Naive thymus-derived CD4-positive, alpha-beta T cell (primary cell): ENCODE measurements at regions not wholly inside any gene's neighbourhood (a gene's known extent, or its start where the extent isn't known, plus 50 kb on each side); places are given as distances from the start of the nearest gene placed in this dataset.

Experiments
- ATAC-seq: fragments of 150-1000 bp; cut with Tn5 transposase; 2 replicates; pipeline ENCODE4 v1.10.0; 2021; ENCODE audit warnings: mild to moderate bottlenecking, moderate library complexity
- CTCF ChIA-PET: fragments of 350-600 bp; sonication (Branson Sonifier 250); formaldehyde crosslinking; loops from one replicate; lab custom pipeline; 2021; ENCODE audit warnings: antibody characterized with exemption; lab: Charles Lee
- POLR2A ChIA-PET: fragments of 350-600 bp; sonication (Branson Sonifier 250); formaldehyde crosslinking; loops from one replicate; lab custom pipeline; 2021; ENCODE audit warnings: antibody characterized with exemption, inconsistent platforms; lab: Charles Lee
- DNase-seq, 9 donors: peaks; one replicate each; pipeline versions ENCODE4 v3.0.0 to v3.0.0-alpha.2; 2020 to 2022; ENCODE audit warnings: mixed read lengths in 1 of 9
- H3K27ac ChIP-seq: one replicate; pipeline ENCODE4 v1.7.0; 2013; ENCODE audit warnings: mild to moderate bottlenecking, low read depth, low read length, moderate library complexity
- H3K27me3 ChIP-seq, 2 donors: one replicate each; pipeline ENCODE4 v1.7.0; 2013; ENCODE audit warnings: low read length in 2 of 2, mild to moderate bottlenecking in 2 of 2, moderate library complexity in 2 of 2; ENCODE audit not compliant: control insufficient read depth in 2 of 2, insufficient read depth in 2 of 2
- H3K36me3 ChIP-seq, 3 experiments: 1 replicate in 2 of 3; 2 replicates in 1 of 3; pipeline ENCODE4 v1.7.0; 2013; ENCODE audit warnings: low read length in 3 of 3, mild to moderate bottlenecking in 3 of 3, moderate library complexity in 1 of 3; ENCODE audit not compliant: insufficient read depth in 3 of 3, control insufficient read depth in 2 of 3
- H3K4me1 ChIP-seq, 2 donors: one replicate each; pipeline ENCODE4 v1.7.0; 2013; ENCODE audit warnings: low read length in 2 of 2, mild to moderate bottlenecking in 2 of 2, moderate library complexity in 1 of 2; ENCODE audit not compliant: control insufficient read depth in 2 of 2, insufficient read depth in 2 of 2
- H3K4me3 ChIP-seq: 2 replicates; pipeline ENCODE4 v1.7.0; 2013; ENCODE audit warnings: mild to moderate bottlenecking, low read length
- H3K9me3 ChIP-seq, 3 experiments: 1 replicate in 2 of 3; 2 replicates in 1 of 3; pipeline ENCODE4 v1.7.0; 2013; ENCODE audit warnings: low read length in 3 of 3; ENCODE audit not compliant: control insufficient read depth in 2 of 3
- H3K27ac Mint-ChIP-seq, 9 donors: one replicate each; pipeline ENCODE4 v1.8.0; 2020 to 2022; ENCODE audit warnings: mixed read lengths in 9 of 9, mild to moderate bottlenecking in 8 of 9, moderate library complexity in 5 of 9, inconsistent platforms in 2 of 9
- H3K27me3 Mint-ChIP-seq, 5 donors: one replicate each; pipeline ENCODE4 v1.8.0; 2021 to 2022; ENCODE audit warnings: mixed read lengths in 5 of 5, mild to moderate bottlenecking in 1 of 5
- H3K36me3 Mint-ChIP-seq, 5 donors: one replicate each; pipeline ENCODE4 v1.8.0; 2020 to 2022; ENCODE audit warnings: mixed read lengths in 5 of 5, mild to moderate bottlenecking in 3 of 5, inconsistent platforms in 1 of 5
- H3K4me1 Mint-ChIP-seq, 7 donors: one replicate each; pipeline ENCODE4 v1.8.0; 2020 to 2022; ENCODE audit warnings: mixed read lengths in 7 of 7, mild to moderate bottlenecking in 3 of 7, inconsistent platforms in 1 of 7
- H3K4me3 Mint-ChIP-seq, 10 donors: one replicate each; pipeline ENCODE4 v1.8.0; 2020 to 2022; ENCODE audit warnings: mild to moderate bottlenecking in 10 of 10, mixed read lengths in 10 of 10, moderate library complexity in 6 of 10, inconsistent platforms in 2 of 10
- H3K9me3 Mint-ChIP-seq, 11 donors: one replicate each; pipeline ENCODE4 v1.8.0; 2020 to 2022; ENCODE audit warnings: mixed read lengths in 11 of 11, mild to moderate bottlenecking in 4 of 11, inconsistent platforms in 1 of 11, moderate library complexity in 1 of 11
- intact Hi-C, 2 donors: fragments of 100-400 bp; cut with micrococcal nuclease; formaldehyde crosslinking; loops; one replicate each; pipeline ENCODE4 v1.15.1; 2023

GRCh38 chr17:34837876-34838478 is 123.3 kb downstream of the CCT6B start:
- intact Hi-C loops: no loop called here
- H3K4me3 Mint-ChIP-seq: no peak overlapping the region
- POLR2A ChIA-PET: no interaction called here

GRCh38 chr17:34832376-34832775 is 128.9 kb downstream of the CCT6B start:
- POLR2A ChIA-PET: no interaction called here
- peaks cover 0 to 16% (median 6%) of the 10 kb centered on the region in 7 donors for H3K4me1 Mint-ChIP-seq
- no peaks in the 10 kb centered on the region for H3K27me3 ChIP-seq

More at GRCh38 chr17:34837876-34838478, 123.3 kb downstream of the CCT6B start:
- CTCF ChIA-PET: no interaction called here
- peaks cover 0 to 3% (median 0%) of the 10 kb centered on the region in 11 donors for H3K9me3 Mint-ChIP-seq
- no peak for ATAC-seq
- no peak overlapping the region for H3K27ac ChIP-seq
- no peaks in the 10 kb centered on the region for H3K36me3 ChIP-seq
- H3K27me3 ChIP-seq: no peaks in the 10 kb centered on the region
- H3K9me3 ChIP-seq: no peaks in the 10 kb centered on the region
- no peak for DNase-seq
- peaks cover 0 to 10% (median 0%) of the 10 kb centered on the region in 5 donors for H3K27me3 Mint-ChIP-seq
- H3K4me1 ChIP-seq: peaks cover 3 to 30% of the 10 kb centered on the region in 2 donors
- H3K36me3 Mint-ChIP-seq: peaks cover 0 to 3% (median 0%) of the 10 kb centered on the region in 5 donors
- peak overlapping the region in 1 of 9 donors; percentile 1 for H3K27ac Mint-ChIP-seq
- H3K4me1 Mint-ChIP-seq: peaks cover 0 to 28% (median 6%) of the 10 kb centered on the region in 7 donors
- no peak overlapping the region for H3K4me3 ChIP-seq

GRCh38 chr17:34827008-34827407 is 134.3 kb downstream of the CCT6B start:
- H3K4me1 ChIP-seq: no peaks in the 10 kb centered on the region
- no peak overlapping the region for H3K4me3 ChIP-seq
- DNase-seq (no peak), ATAC-seq (no peak)
- no peaks in the 10 kb centered on the region for H3K36me3 ChIP-seq
- peaks cover 0 to 14% (median 6%) of the 10 kb centered on the region in 5 donors for H3K27me3 Mint-ChIP-seq
- CTCF ChIA-PET: no interaction called here
- H3K4me3 Mint-ChIP-seq: no peak overlapping the region
- H3K4me1 Mint-ChIP-seq: peaks cover 0 to 10% (median 5%) of the 10 kb centered on the region in 7 donors
- no peaks in the 10 kb centered on the region for H3K27me3 ChIP-seq
- no peaks in the 10 kb centered on the region for H3K9me3 ChIP-seq
- intact Hi-C loops: no loop called here
- no peaks in the 10 kb centered on the region for H3K9me3 Mint-ChIP-seq
- POLR2A ChIA-PET: no interaction called here
- peaks cover 0 to 4% (median 0%) of the 10 kb centered on the region in 5 donors for H3K36me3 Mint-ChIP-seq
- no peak overlapping the region for H3K27ac Mint-ChIP-seq
- H3K27ac ChIP-seq: no peak overlapping the region

More at GRCh38 chr17:34832376-34832775, 128.9 kb downstream of the CCT6B start:
- H3K9me3 ChIP-seq: no peaks in the 10 kb centered on the region
- CTCF ChIA-PET: no interaction called here
- DNase-seq: no peak
- no peaks in the 10 kb centered on the region for H3K36me3 ChIP-seq
- H3K36me3 Mint-ChIP-seq: peaks cover 0 to 3% (median 0%) of the 10 kb centered on the region in 5 donors
- no peak overlapping the region for H3K4me3 Mint-ChIP-seq
- ATAC-seq: no peak
- no peaks in the 10 kb centered on the region for H3K4me1 ChIP-seq
- H3K4me3 ChIP-seq: no peak overlapping the region
- H3K27ac Mint-ChIP-seq: no peak overlapping the region
- peaks cover 0 to 14% (median 0%) of the 10 kb centered on the region in 5 donors for H3K27me3 Mint-ChIP-seq
- intact Hi-C loops: no loop called here
- H3K9me3 Mint-ChIP-seq: no peaks in the 10 kb centered on the region
- no peak overlapping the region for H3K27ac ChIP-seq

- Histone ChIP-seq H3K27me3 (no peaks in the 10 kb centered on the region), H3K4me1 (no peaks in the 10 kb centered on the region), H3K27ac (no peak overlapping the region), H3K36me3 (no peaks in the 10 kb centered on the region), H3K9me3 (no peaks in the 10 kb centered on the region), H3K4me3 (no peak overlapping the region)
- ChIA-PET POLR2A (no interaction called here), CTCF (no interaction called here)
- Mint-ChIP-seq H3K4me1 (peaks cover 0 to 6% (median 2%) of the 10 kb centered on the region in 7 donors), H3K4me3 (no peak overlapping the region), H3K9me3 (no peaks in the 10 kb centered on the region), H3K36me3 (peaks cover 0 to 4% (median 0%) of the 10 kb centered on the region in 5 donors), H3K27me3 (peaks cover 0 to 10% (median 6%) of the 10 kb centered on the region in 5 donors), H3K27ac (no peak overlapping the region)
- intact Hi-C loops: no loop called here
- ATAC-seq (no peak), DNase-seq (no peak)
Measured at GRCh38 chr17:34826332-34826731, 134.9 kb downstream of the CCT6B start.

- H3K9me3 Mint-ChIP-seq: no peaks in the 10 kb centered on the region
- H3K27me3 ChIP-seq: no peaks in the 10 kb centered on the region
- no peak overlapping the region for H3K4me3 ChIP-seq
- no peaks in the 10 kb centered on the region for H3K36me3 ChIP-seq
- H3K27me3 Mint-ChIP-seq: peaks cover 0 to 7% (median 6%) of the 10 kb centered on the region in 5 donors
- no peaks in the 10 kb centered on the region for H3K9me3 ChIP-seq
- ATAC-seq (no peak), DNase-seq (no peak)
- ChIA-PET POLR2A (no interaction called here), CTCF (no interaction called here)
- peaks cover 0 to 10% (median 4%) of the 10 kb centered on the region in 7 donors for H3K4me1 Mint-ChIP-seq
- H3K36me3 Mint-ChIP-seq: peaks cover 0 to 4% (median 0%) of the 10 kb centered on the region in 5 donors
- H3K4me3 Mint-ChIP-seq: no peak overlapping the region
- H3K27ac Mint-ChIP-seq: no peak overlapping the region
- intact Hi-C loops: no loop called here
- no peak overlapping the region for H3K27ac ChIP-seq
- no peaks in the 10 kb centered on the region for H3K4me1 ChIP-seq
Measured at GRCh38 chr17:34825884-34826283, 135.4 kb downstream of the CCT6B start.

- H3K4me1 ChIP-seq: no peaks in the 10 kb centered on the region
- POLR2A ChIA-PET: no interaction called here
- H3K36me3 ChIP-seq: no peaks in the 10 kb centered on the region
- CTCF ChIA-PET: no interaction called here
- DNase-seq: no peak
- H3K9me3 Mint-ChIP-seq: no peaks in the 10 kb centered on the region
- no peaks in the 10 kb centered on the region for H3K27me3 ChIP-seq
- H3K4me1 Mint-ChIP-seq: peaks cover 2 to 18% (median 4%) of the 10 kb centered on the region in 7 donors
- H3K9me3 ChIP-seq: no peaks in the 10 kb centered on the region
- peaks cover 0 to 4% (median 0%) of the 10 kb centered on the region in 5 donors for H3K36me3 Mint-ChIP-seq
- no peak for ATAC-seq
- no peak overlapping the region for H3K27ac ChIP-seq
- H3K27me3 Mint-ChIP-seq: peaks cover 0 to 10% (median 5%) of the 10 kb centered on the region in 5 donors
- H3K4me3 Mint-ChIP-seq: no peak overlapping the region
- no peak overlapping the region for H3K4me3 ChIP-seq
- peak overlapping the region in 1 of 9 donors; percentile 15 for H3K27ac Mint-ChIP-seq
- intact Hi-C loops: no loop called here
Measured at GRCh38 chr17:34825102-34825501, 136.2 kb downstream of the CCT6B start.

GRCh38 chr17:34823023-34823422 is 138.2 kb downstream of the CCT6B start:
- ATAC-seq (no peak), DNase-seq (no peak)
- no peaks in the 10 kb centered on the region for H3K27me3 ChIP-seq
- no peaks in the 10 kb centered on the region for H3K4me1 ChIP-seq
- intact Hi-C loops: no loop called here
- Mint-ChIP-seq H3K4me3 (no peak overlapping the region), H3K27ac (peak overlapping the region in 1 of 9 donors; percentile 55), H3K36me3 (peaks cover 0 to 4% (median 0%) of the 10 kb centered on the region in 5 donors), H3K4me1 (peaks cover 4 to 20% (median 5%) of the 10 kb centered on the region in 7 donors), H3K9me3 (peaks cover 0 to 2% (median 0%) of the 10 kb centered on the region in 11 donors), H3K27me3 (peaks cover 0 to 8% (median 4%) of the 10 kb centered on the region in 5 donors)
- H3K27ac ChIP-seq: no peak overlapping the region
- CTCF ChIA-PET: no interaction called here
- POLR2A ChIA-PET: no interaction called here
- H3K9me3 ChIP-seq: no peaks in the 10 kb centered on the region
- no peaks in the 10 kb centered on the region for H3K36me3 ChIP-seq
- no peak overlapping the region for H3K4me3 ChIP-seq
